ENCODE measurements at regions not wholly inside any gene's neighbourhood (a gene's known extent, or its start where the extent isn't known, plus 50 kb on each side); places are given as distances from the start of the nearest gene placed in this dataset.

DNA sequence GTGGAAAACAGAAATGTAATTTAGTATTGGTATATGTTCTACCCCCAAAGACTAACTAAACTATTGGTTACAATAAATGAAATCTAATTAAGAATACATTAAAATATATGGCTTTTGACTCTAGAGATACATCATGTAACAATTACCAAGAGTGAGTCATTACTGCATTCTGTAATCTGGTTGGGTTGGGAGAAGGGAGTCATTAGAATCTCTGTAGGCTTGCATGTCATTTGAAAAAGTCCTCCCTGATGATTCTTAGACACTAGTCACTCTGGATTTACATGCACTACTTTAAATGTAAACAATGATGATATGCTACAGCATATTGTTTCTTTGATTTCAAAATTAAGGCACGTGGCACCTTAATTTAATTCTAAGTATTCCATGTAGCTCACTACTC is 293.4 kb upstream of the CHST9 start:
- Histone ChIP-seq H3K36me3 (replicated peaks in 1 of 2; ENCODE audit: control insufficient read depth in 2 of 2, insufficient read depth in 2 of 2, low read length in 2 of 2) (no peaks in the 10 kb centered on the region), H3K4me3 (ENCODE audit: low read length in 2 of 2) (no peak overlapping the region), H3K14ac (ENCODE audit: low read length) (no peak overlapping the region), H2AK5ac (ENCODE audit: low read depth, low read length) (no peak overlapping the region), H3K27ac (replicated peaks; ENCODE audit: low read length) (no peak overlapping the region), H3K9ac (ENCODE audit: low read depth, low read length, poor library complexity) (no peak overlapping the region), H2BK120ac (ENCODE audit: low read depth, low read length) (no peak overlapping the region), H4K8ac (ENCODE audit: low read depth, low read length) (no peak overlapping the region), H3K4me2 (ENCODE audit: insufficient read depth, low read length, poor library complexity, severe bottlenecking) (no peak overlapping the region), H4K91ac (ENCODE audit: low read depth, low read length, poor library complexity) (no peak overlapping the region), H2AFZ (ENCODE audit: low read length) (no peak overlapping the region), H2BK12ac (ENCODE audit: low read length) (no peak overlapping the region), H2BK15ac (ENCODE audit: low read length) (no peak overlapping the region), H3K4me1 (ENCODE audit: control insufficient read depth in 2 of 2, insufficient read depth in 1 of 2, low read depth in 1 of 2, low read length in 2 of 2) (peaks cover 4 to 6% of the 10 kb centered on the region in 2 donors), H3K27me3 (ENCODE audit: control insufficient read depth in 3 of 3, insufficient read depth in 3 of 3, low read depth in 1 of 3, low read length in 3 of 3) (peaks cover 0 to 24% (median 0%) of the 10 kb centered on the region in 3 experiments), H3K18ac (ENCODE audit: low read length) (no peak overlapping the region), H3K79me1 (ENCODE audit: low read depth, low read length) (no peaks in the 10 kb centered on the region), H2BK5ac (ENCODE audit: low read length) (no peak overlapping the region), H3K4ac (ENCODE audit: low read length) (no peak overlapping the region), H3K9me3 (replicated peaks in 1 of 2; ENCODE audit: control insufficient read depth in 2 of 2, insufficient read depth in 1 of 2, low read depth in 1 of 2, low read length in 2 of 2) (no peaks in the 10 kb centered on the region), H3K23ac (ENCODE audit: low read depth, low read length, poor library complexity) (no peak overlapping the region)
- DNase-seq (ENCODE audit: low spot score) = no peak
- no CpG with 5 or more reads among the region's 1 CpG for whole genome bisulfite sequencing, 2 donors (ENCODE audit: extremely low coverage in 2 of 2, insufficient read length in 2 of 2, insufficient replicate concordance in 1 of 2)

- H3K4me3 ChIP-seq (ENCODE audit: low read length in 2 of 2) = no peak overlapping the region
- no peak overlapping the region for H3K4ac ChIP-seq (ENCODE audit: low read length)
- no peak overlapping the region for H2AK5ac ChIP-seq (ENCODE audit: low read depth, low read length)
- H3K23ac ChIP-seq (ENCODE audit: low read depth, low read length, poor library complexity) = no peak overlapping the region
- H3K4me2 ChIP-seq (ENCODE audit: insufficient read depth, low read length, poor library complexity, severe bottlenecking) = no peak overlapping the region
- no peaks in the 10 kb centered on the region for H3K36me3 ChIP-seq (replicated peaks in 1 of 2; ENCODE audit: control insufficient read depth in 2 of 2, insufficient read depth in 2 of 2, low read length in 2 of 2)
- H4K8ac ChIP-seq (ENCODE audit: low read depth, low read length) = no peak overlapping the region
- H3K9me3 ChIP-seq (replicated peaks in 1 of 2; ENCODE audit: control insufficient read depth in 2 of 2, insufficient read depth in 1 of 2, low read depth in 1 of 2, low read length in 2 of 2) = no peaks in the 10 kb centered on the region
- no peak overlapping the region for H3K18ac ChIP-seq (ENCODE audit: low read length)
- no peak overlapping the region for H4K91ac ChIP-seq (ENCODE audit: low read depth, low read length, poor library complexity)
- H3K27me3 ChIP-seq (ENCODE audit: control insufficient read depth in 3 of 3, insufficient read depth in 3 of 3, low read depth in 1 of 3, low read length in 3 of 3) = no peaks in the 10 kb centered on the region
- H2BK120ac ChIP-seq (ENCODE audit: low read depth, low read length) = no peak overlapping the region
- no peaks in the 10 kb centered on the region for H3K79me1 ChIP-seq (ENCODE audit: low read depth, low read length)
- no CpG with 5 or more reads among the region's 6 CpGs for WGBS, 2 donors (ENCODE audit: extremely low coverage in 2 of 2, insufficient read length in 2 of 2, insufficient replicate concordance in 1 of 2)
- H2AFZ ChIP-seq (ENCODE audit: low read length) = no peak overlapping the region
- H3K27ac ChIP-seq (replicated peaks; ENCODE audit: low read length) = no peak overlapping the region
- H2BK15ac ChIP-seq (ENCODE audit: low read length) = no peak overlapping the region
- H3K9ac ChIP-seq (ENCODE audit: low read depth, low read length, poor library complexity) = no peak overlapping the region
- DNase-seq (ENCODE audit: low spot score) = no peak
- H3K4me1 ChIP-seq (ENCODE audit: control insufficient read depth in 2 of 2, insufficient read depth in 1 of 2, low read depth in 1 of 2, low read length in 2 of 2) = no peaks in the 10 kb centered on the region
- no peak overlapping the region for H3K14ac ChIP-seq (ENCODE audit: low read length)
- H2BK5ac ChIP-seq (ENCODE audit: low read length) = no peak overlapping the region
- H2BK12ac ChIP-seq (ENCODE audit: low read length) = no peak overlapping the region
These were observed 288.2 kb upstream of the CHST9 start for GRCh38 chr18:27473318-27473717.

DNA sequence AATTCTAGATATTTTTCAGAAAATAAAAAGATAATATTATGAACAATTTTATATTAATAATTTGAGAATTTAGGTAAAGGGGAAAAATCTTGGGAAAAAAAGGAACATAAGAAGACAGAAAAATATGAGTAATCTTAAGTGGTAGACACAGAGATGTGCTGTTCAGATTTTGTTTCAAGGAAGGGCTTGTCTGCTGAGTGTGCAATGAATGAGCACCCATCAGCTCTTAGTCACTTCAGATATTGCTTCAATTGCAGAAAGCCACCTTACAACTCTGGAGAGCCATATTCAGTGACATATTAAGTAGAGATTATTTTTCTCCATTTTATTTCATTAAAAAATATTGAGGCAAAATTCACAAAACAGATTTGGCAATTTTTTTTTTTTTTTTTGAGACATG is 282.0 kb upstream of the CHST9 start:
- Histone ChIP-seq H3K14ac (ENCODE audit: low read length) (no peak overlapping the region), H3K4me2 (ENCODE audit: insufficient read depth, low read length, poor library complexity, severe bottlenecking) (no peak overlapping the region), H3K4me3 (ENCODE audit: low read length in 2 of 2) (no peak overlapping the region), H3K18ac (ENCODE audit: low read length) (no peak overlapping the region), H3K4ac (ENCODE audit: low read length) (no peak overlapping the region), H3K23ac (ENCODE audit: low read depth, low read length, poor library complexity) (no peak overlapping the region), H3K36me3 (replicated peaks in 1 of 2; ENCODE audit: control insufficient read depth in 2 of 2, insufficient read depth in 2 of 2, low read length in 2 of 2) (no peaks in the 10 kb centered on the region), H2BK15ac (ENCODE audit: low read length) (no peak overlapping the region), H2BK12ac (ENCODE audit: low read length) (no peak overlapping the region), H3K4me1 (ENCODE audit: control insufficient read depth in 2 of 2, insufficient read depth in 1 of 2, low read depth in 1 of 2, low read length in 2 of 2) (no peaks in the 10 kb centered on the region), H2BK120ac (ENCODE audit: low read depth, low read length) (no peak overlapping the region), H3K79me1 (ENCODE audit: low read depth, low read length) (no peaks in the 10 kb centered on the region), H3K9me3 (replicated peaks in 1 of 2; ENCODE audit: control insufficient read depth in 2 of 2, insufficient read depth in 1 of 2, low read depth in 1 of 2, low read length in 2 of 2) (no peaks in the 10 kb centered on the region), H4K91ac (ENCODE audit: low read depth, low read length, poor library complexity) (no peak overlapping the region), H2AFZ (ENCODE audit: low read length) (no peak overlapping the region), H3K9ac (ENCODE audit: low read depth, low read length, poor library complexity) (no peak overlapping the region), H3K27ac (replicated peaks; ENCODE audit: low read length) (no peak overlapping the region), H3K27me3 (ENCODE audit: control insufficient read depth in 3 of 3, insufficient read depth in 3 of 3, low read depth in 1 of 3, low read length in 3 of 3) (no peaks in the 10 kb centered on the region), H2AK5ac (ENCODE audit: low read depth, low read length) (no peak overlapping the region), H2BK5ac (ENCODE audit: low read length) (no peak overlapping the region), H4K8ac (ENCODE audit: low read depth, low read length) (no peak overlapping the region)
- DNase-seq (ENCODE audit: low spot score) = no peak

DNA sequence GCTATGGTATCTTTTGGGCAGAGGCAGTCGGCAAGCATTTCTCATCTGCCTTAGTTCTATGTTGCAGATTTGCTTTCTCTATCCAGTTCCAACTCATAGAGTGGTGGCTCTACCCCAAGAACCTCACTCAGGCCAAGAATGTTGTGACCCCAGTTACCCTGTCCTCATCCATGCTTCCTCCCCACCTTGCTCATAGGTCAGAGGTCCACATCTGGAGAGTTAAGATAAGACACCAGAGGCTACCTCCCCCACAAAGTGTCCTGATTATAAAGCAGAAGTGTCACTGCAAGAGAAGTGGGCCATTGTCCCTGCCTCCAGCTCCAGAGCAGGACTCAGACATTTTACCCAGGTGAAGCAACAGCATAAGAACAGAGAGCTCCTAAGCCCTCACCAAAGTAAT is 276.8 kb upstream of the CHST9 start:
- DNase-seq (ENCODE audit: low spot score) = no peak
- Histone ChIP-seq H3K27me3 (ENCODE audit: control insufficient read depth in 3 of 3, insufficient read depth in 3 of 3, low read depth in 1 of 3, low read length in 3 of 3) (no peaks in the 10 kb centered on the region), H2AFZ (ENCODE audit: low read length) (no peak overlapping the region), H2BK12ac (ENCODE audit: low read length) (no peak overlapping the region), H3K4ac (ENCODE audit: low read length) (no peak overlapping the region), H3K9ac (ENCODE audit: low read depth, low read length, poor library complexity) (no peak overlapping the region), H2BK120ac (ENCODE audit: low read depth, low read length) (no peak overlapping the region), H3K4me1 (ENCODE audit: control insufficient read depth in 2 of 2, insufficient read depth in 1 of 2, low read depth in 1 of 2, low read length in 2 of 2) (no peaks in the 10 kb centered on the region), H3K36me3 (replicated peaks in 1 of 2; ENCODE audit: control insufficient read depth in 2 of 2, insufficient read depth in 2 of 2, low read length in 2 of 2) (no peaks in the 10 kb centered on the region), H4K8ac (ENCODE audit: low read depth, low read length) (no peak overlapping the region), H3K79me1 (ENCODE audit: low read depth, low read length) (no peaks in the 10 kb centered on the region), H3K23ac (ENCODE audit: low read depth, low read length, poor library complexity) (no peak overlapping the region), H3K27ac (replicated peaks; ENCODE audit: low read length) (no peak overlapping the region), H4K91ac (ENCODE audit: low read depth, low read length, poor library complexity) (no peak overlapping the region), H2AK5ac (ENCODE audit: low read depth, low read length) (no peak overlapping the region), H3K9me3 (replicated peaks in 1 of 2; ENCODE audit: control insufficient read depth in 2 of 2, insufficient read depth in 1 of 2, low read depth in 1 of 2, low read length in 2 of 2) (no peaks in the 10 kb centered on the region), H3K4me3 (ENCODE audit: low read length in 2 of 2) (no peak overlapping the region), H3K18ac (ENCODE audit: low read length) (no peak overlapping the region), H2BK15ac (ENCODE audit: low read length) (no peak overlapping the region), H2BK5ac (ENCODE audit: low read length) (no peak overlapping the region), H3K14ac (ENCODE audit: low read length) (no peak overlapping the region), H3K4me2 (ENCODE audit: insufficient read depth, low read length, poor library complexity, severe bottlenecking) (no peak overlapping the region)
- no CpG with 5 or more reads among the region's 1 CpG for WGBS, 2 donors (ENCODE audit: extremely low coverage in 2 of 2, insufficient read length in 2 of 2, insufficient replicate concordance in 1 of 2)

Measured in neuronal stem cell (in vitro differentiated cells).